ENCODE measurements at regions not wholly inside any gene's neighbourhood (a gene's known extent, or its start where the extent isn't known, plus 50 kb on each side); places are given as distances from the start of the nearest gene placed in this dataset.
A peak's percentile ranks its signal among the peaks of the same experiment; 100 is the strongest.

GRCh38 chr2:67528320-67528719 lies 131.2 kb downstream of the ETAA1 start:
- no peak overlapping the region for H3K4me3 ChIP-seq
- no peaks in the 10 kb centered on the region for H4K20me1 ChIP-seq
- no peaks in the 10 kb centered on the region for H3K36me3 ChIP-seq
- H3K9ac ChIP-seq = no peak overlapping the region
- no peak overlapping the region for H3K4me2 ChIP-seq
- H3K4me1 ChIP-seq = peaks cover 0 to 44% (median 0%) of the 10 kb centered on the region in 10 experiments; a peak in 5 of 20 replicates
- H3K27ac ChIP-seq = no peak overlapping the region
- no peak for TF ChIP-seq Cebpa-rat (IDR thresholded peaks at IDR 0.05)
- peaks cover 0 to 13% (median 0%) of the 10 kb centered on the region in 11 experiments; a peak in 3 of 22 replicates for H3K9me3 ChIP-seq (replicated peaks in 1 of 11)
- no peaks in the 10 kb centered on the region for H3K27me3 ChIP-seq

GRCh38 chr2:67532387-67532786 lies 135.3 kb downstream of the ETAA1 start:
- Histone ChIP-seq H3K4me2 (peak overlapping the region in 2 of 11 experiments; percentile 60 to 74; a peak in 4 of 22 replicates), H3K4me1 (peaks cover 0 to 20% (median 0%) of the 10 kb centered on the region in 10 experiments; a peak in 4 of 20 replicates), H4K20me1 (no peaks in the 10 kb centered on the region), H3K9me3 (replicated peaks in 1 of 11) (peaks cover 0 to 14% (median 0%) of the 10 kb centered on the region in 11 experiments; a peak in 3 of 22 replicates), H3K4me3 (no peak overlapping the region), H3K9ac (peak overlapping the region in 1 of 11 experiments; percentile 66; a peak in 1 of 22 replicates), H3K27me3 (no peaks in the 10 kb centered on the region), H3K36me3 (no peaks in the 10 kb centered on the region), H3K27ac (peak overlapping the region in 3 of 11 experiments; percentile 29 to 74 (median 68); a peak in 4 of 22 replicates)
- TF ChIP-seq Cebpa-rat (IDR thresholded peaks at IDR 0.05) = no peak

- Histone ChIP-seq H3K4me3 (no peak overlapping the region), H3K36me3 (no peaks in the 10 kb centered on the region), H3K9ac (no peak overlapping the region), H3K9me3 (replicated peaks in 1 of 11) (peaks cover 4 to 13% (median 8%) of the 10 kb centered on the region in 11 experiments; a peak in 15 of 22 replicates), H3K4me2 (no peak overlapping the region), H3K27ac (no peak overlapping the region), H4K20me1 (no peaks in the 10 kb centered on the region), H3K4me1 (peaks cover 0 to 20% (median 0%) of the 10 kb centered on the region in 10 experiments; a peak in 4 of 20 replicates), H3K27me3 (no peaks in the 10 kb centered on the region)
- TF ChIP-seq Cebpa-rat (IDR thresholded peaks at IDR 0.05) = no peak
Observed at GRCh38 chr2:67534745-67535144, 137.6 kb downstream of the ETAA1 start.

GRCh38 chr2:67540962-67541361 lies 143.8 kb downstream of the ETAA1 start:
- Histone ChIP-seq H3K27me3 (no peaks in the 10 kb centered on the region), H4K20me1 (no peaks in the 10 kb centered on the region), H3K9me3 (replicated peaks in 1 of 11) (peaks cover 21 to 53% (median 35%) of the 10 kb centered on the region in 11 experiments), H3K27ac (no peak overlapping the region), H3K4me2 (no peak overlapping the region), H3K9ac (no peak overlapping the region), H3K36me3 (no peaks in the 10 kb centered on the region), H3K4me1 (no peaks in the 10 kb centered on the region), H3K4me3 (no peak overlapping the region)
- no peak for TF ChIP-seq Cebpa-rat (IDR thresholded peaks at IDR 0.05)

GRCh38 chr2:67544286-67544685 lies 147.2 kb downstream of the ETAA1 start:
- no peaks in the 10 kb centered on the region for H3K27me3 ChIP-seq
- H4K20me1 ChIP-seq = no peaks in the 10 kb centered on the region

GRCh38 chr2:67548317-67549201 lies 151.4 kb downstream of the ETAA1 start:
- H3K4me3 ChIP-seq = no peak overlapping the region
- no peaks in the 10 kb centered on the region for H3K27me3 ChIP-seq
- H3K9ac ChIP-seq = no peak overlapping the region
- no peaks in the 10 kb centered on the region for H3K36me3 ChIP-seq
- no peak overlapping the region for H3K27ac ChIP-seq
- no peak for TF ChIP-seq Cebpa-rat (IDR thresholded peaks at IDR 0.05)
- no peaks in the 10 kb centered on the region for H4K20me1 ChIP-seq
- H3K4me1 ChIP-seq = no peaks in the 10 kb centered on the region
- H3K9me3 ChIP-seq (replicated peaks in 1 of 11) = peaks cover 11 to 26% (median 16%) of the 10 kb centered on the region in 11 experiments
- no peak overlapping the region for H3K4me2 ChIP-seq

More at GRCh38 chr2:67544286-67544685, 147.2 kb downstream of the ETAA1 start:
- no peak overlapping the region for H3K27ac ChIP-seq
- H3K9ac ChIP-seq = no peak overlapping the region
- no peaks in the 10 kb centered on the region for H3K36me3 ChIP-seq
- H3K4me2 ChIP-seq = no peak overlapping the region
- no peaks in the 10 kb centered on the region for H3K4me1 ChIP-seq
- no peak overlapping the region for H3K4me3 ChIP-seq
- TF ChIP-seq Cebpa-rat (IDR thresholded peaks at IDR 0.05) = no peak
- H3K9me3 ChIP-seq (replicated peaks in 1 of 11) = peaks cover 23 to 47% (median 34%) of the 10 kb centered on the region in 11 experiments

GRCh38 chr2:67559156-67559555 lies 162.0 kb downstream of the ETAA1 start:
- Histone ChIP-seq H3K9me3 (replicated peaks in 1 of 11) (no peaks in the 10 kb centered on the region), H3K36me3 (no peaks in the 10 kb centered on the region), H3K27me3 (no peaks in the 10 kb centered on the region), H3K4me1 (no peaks in the 10 kb centered on the region; a peak in 1 of 20 replicates), H3K4me2 (no peak overlapping the region), H3K9ac (no peak overlapping the region), H4K20me1 (no peaks in the 10 kb centered on the region), H3K4me3 (no peak overlapping the region), H3K27ac (no peak overlapping the region)
- TF ChIP-seq Cebpa-rat (IDR thresholded peaks at IDR 0.05) = no peak

- H4K20me1 ChIP-seq = no peaks in the 10 kb centered on the region
- TF ChIP-seq Cebpa-rat (IDR thresholded peaks at IDR 0.05) = no peak
- H3K27me3 ChIP-seq = no peaks in the 10 kb centered on the region
- H3K36me3 ChIP-seq = no peaks in the 10 kb centered on the region
- H3K9ac ChIP-seq = no peak overlapping the region
- H3K27ac ChIP-seq = no peak overlapping the region
- no peak overlapping the region for H3K4me3 ChIP-seq
- no peaks in the 10 kb centered on the region for H3K9me3 ChIP-seq (replicated peaks in 1 of 11)
- no peak overlapping the region for H3K4me2 ChIP-seq
- peaks cover 0 to 8% (median 0%) of the 10 kb centered on the region in 10 experiments; a peak in 4 of 20 replicates for H3K4me1 ChIP-seq
Observed at GRCh38 chr2:67560771-67561456, 163.8 kb downstream of the ETAA1 start.

GRCh38 chr2:67561457-67561965 lies 164.4 kb downstream of the ETAA1 start:
- TF ChIP-seq Cebpa-rat (IDR thresholded peaks at IDR 0.05) = no peak
- H3K36me3 ChIP-seq = no peaks in the 10 kb centered on the region
- H3K9me3 ChIP-seq (replicated peaks in 1 of 11) = no peaks in the 10 kb centered on the region
- no peak overlapping the region for H3K4me2 ChIP-seq
- no peaks in the 10 kb centered on the region for H3K27me3 ChIP-seq
- H4K20me1 ChIP-seq = no peaks in the 10 kb centered on the region
- peaks cover 0 to 14% (median 0%) of the 10 kb centered on the region in 10 experiments; a peak in 5 of 20 replicates for H3K4me1 ChIP-seq
- H3K9ac ChIP-seq = no peak overlapping the region
- no peak overlapping the region for H3K27ac ChIP-seq
- H3K4me3 ChIP-seq = no peak overlapping the region
